ENCODE measurements at regions not wholly inside any gene's neighbourhood (a gene's known extent, or its start where the extent isn't known, plus 50 kb on each side); places are given as distances from the start of the nearest gene placed in this dataset.

DNA sequence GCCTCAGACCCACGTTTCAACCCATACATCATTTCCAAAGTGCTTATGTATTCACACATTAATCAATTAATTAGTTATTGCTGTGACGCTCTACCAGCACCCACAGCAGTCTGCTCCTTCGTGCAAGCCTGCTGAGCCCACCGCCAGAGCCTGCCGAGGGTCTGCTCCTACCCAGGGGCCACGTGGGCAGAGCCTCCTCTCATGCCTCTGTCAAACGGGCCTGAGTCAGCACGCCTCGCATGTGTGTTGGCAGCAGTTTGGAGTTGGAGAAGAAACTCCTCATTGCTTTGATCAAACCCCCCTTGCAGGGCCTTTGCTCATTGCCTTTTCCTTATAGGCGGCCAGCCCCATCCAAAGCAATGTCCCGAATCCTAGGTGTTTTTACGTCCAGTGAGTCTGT lies 256.2 kb upstream of the IRX4 start:
- TF ChIP-seq CTCF (IDR thresholded peaks at IDR 0.05) (no peak), ZFX (IDR thresholded peaks at IDR 0.05; ENCODE audit: borderline replicate concordance) (no peak)
